NCI-H446 (cell line): ENCODE measurements at regions not wholly inside any gene's neighbourhood (a gene's known extent, or its start where the extent isn't known, plus 50 kb on each side); places are given as distances from the start of the nearest gene placed in this dataset.

Experiments
- DNase-seq, 2 experiments: peaks; one replicate each; lab custom pipeline; 2025; lab: John Stamatoyannopoulos, UW

DNA sequence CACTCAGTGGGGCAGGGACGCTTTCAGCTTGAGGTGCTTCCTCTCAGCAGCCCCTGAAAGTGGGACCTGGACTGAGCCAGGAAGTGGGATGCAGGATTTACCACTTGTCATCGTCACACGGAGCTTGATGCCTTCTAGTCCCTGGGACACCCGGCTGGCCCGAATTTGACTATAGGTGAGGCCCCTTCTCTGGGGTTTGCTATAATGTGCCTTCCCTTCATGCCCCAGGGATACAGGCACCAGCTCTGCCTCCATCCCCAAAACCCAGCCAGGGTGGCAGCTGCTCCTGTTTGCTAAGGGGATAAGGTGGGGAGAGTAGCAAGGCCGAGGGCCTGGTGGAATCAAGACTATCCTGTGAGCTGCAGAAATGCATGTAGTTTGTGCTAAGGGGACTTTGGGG is 235.0 kb downstream of the GLRX3 start:
- DNase-seq, result no peak

DNA sequence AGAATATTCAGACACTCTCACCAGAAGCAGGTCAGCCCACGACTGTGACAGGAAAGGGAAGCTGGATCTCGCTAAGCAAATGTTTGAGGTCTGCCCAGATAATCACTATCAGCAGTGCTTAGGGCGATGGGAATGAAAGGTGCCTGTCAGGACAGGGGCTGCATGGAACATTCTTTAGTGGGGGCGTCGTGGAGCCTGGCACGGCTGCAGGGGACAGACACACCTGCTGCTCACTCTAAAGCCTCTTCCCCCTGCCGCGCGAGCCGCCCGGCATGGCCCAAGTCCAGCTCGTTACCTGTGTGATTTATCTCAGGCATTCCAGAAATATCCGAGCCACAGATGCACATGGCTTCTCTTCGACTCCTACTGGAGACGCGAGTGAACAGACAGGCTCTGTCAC is 235.5 kb downstream of the GLRX3 start:
- DNase-seq, result no peak

DNA sequence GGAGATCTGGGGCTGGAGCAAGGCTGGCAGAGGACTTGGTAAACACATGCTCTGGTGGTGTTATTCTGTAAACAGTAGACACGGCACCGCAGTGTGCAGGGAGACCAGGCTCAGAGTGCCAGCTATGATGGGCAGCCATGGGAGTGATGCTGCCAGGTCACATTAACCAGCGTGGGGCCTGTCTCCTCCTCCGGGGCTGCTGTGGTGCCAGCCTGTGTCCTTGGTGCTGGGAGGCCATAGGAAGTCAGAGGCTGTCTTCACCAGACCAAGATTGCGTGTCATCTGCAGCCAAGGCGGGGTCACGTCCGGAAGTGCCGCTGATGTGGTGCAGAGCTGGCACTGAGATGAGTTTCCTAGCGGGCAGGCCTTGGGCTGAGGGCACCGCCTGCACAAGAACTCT is 236.0 kb downstream of the GLRX3 start:
- no peak for DNase-seq

DNA sequence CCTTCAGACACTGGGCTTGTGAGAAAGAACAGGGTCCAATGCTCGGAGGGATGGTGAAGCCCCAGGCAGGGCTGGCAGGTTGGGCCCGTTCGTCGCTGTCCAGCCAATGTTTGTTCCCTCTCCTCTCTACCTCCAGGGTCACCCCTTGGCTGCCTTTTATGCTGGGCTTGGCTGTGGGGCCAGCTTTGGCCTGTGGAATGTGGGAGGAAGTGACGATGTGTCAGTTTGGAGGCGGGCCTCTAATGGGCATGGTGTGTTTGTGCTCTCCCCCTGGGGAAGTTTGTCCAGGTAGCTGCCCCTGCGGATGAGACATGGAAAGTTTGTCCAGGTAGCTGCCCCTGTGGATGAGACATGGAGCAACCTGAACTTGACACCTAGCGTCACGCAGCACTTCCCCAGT is 236.7 kb downstream of the GLRX3 start:
- no peak for DNase-seq

DNA sequence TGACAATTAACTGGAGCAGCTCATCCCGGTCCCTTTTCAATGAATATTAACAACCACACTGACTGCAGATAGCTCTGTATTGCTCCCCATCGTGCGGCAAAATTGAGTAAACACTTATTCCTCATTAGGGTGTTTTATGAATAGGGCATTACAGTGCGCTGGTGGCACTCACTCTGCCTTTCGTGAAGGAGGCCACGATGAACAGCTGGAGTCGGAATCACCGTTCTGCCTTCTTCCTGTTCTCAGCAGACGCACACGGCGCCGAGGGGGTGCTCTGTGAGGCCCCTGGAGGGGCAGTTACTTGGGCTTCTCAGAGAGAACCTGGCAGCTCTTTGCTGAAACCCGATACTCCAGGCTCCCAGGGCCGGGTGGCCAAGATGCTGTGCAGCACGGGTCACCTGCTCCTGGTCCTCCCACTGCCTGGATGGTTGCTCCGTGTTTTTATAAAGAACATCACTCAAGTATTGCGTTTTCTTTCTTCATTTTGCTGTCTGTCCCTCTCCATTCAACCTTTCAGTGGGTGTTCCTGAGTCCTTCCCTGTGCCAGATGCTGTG is 241.9 kb downstream of the GLRX3 start:
- DNase-seq, result no peak

DNA sequence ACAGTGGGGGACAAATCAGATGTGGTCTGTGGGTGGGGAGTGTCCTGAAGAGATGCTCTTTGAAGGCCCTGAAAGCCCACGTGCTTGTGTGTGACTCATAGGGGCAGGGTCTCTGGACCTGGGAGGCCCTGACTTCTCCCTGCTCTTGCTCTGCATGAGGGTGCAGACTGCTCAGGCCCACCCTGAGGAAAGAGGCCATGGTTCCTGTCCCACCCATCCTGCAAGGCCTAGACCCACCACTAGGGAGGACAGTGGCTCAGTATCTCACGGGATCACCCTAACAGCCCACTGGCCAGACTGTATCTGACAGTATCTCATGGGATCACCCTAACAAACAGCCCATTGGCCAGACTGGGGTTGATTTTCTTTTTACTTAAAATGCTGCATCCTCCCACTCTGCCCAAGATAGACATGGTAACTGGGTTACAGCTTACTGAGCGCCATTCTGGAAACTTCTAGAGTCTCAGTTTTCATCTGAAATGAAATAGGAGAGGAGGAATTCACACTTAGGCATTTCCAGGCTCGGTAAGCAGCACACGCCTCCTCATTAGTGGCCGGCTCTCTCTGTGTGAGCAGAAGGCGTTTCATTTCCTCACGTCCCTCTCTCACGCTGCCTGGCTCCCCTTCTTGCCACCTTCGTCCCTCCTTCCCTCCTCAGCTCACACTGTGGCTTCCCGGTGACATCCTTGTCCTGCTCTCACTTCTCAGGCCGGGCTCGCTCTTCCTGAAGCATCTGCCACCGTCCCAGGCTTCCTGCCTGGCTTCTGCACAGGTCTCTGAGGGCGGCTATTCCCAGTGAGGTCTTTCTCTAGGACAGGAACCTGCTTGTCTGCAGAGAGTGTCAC is 242.6 kb downstream of the GLRX3 start:
- DNase-seq, result no peak

DNA sequence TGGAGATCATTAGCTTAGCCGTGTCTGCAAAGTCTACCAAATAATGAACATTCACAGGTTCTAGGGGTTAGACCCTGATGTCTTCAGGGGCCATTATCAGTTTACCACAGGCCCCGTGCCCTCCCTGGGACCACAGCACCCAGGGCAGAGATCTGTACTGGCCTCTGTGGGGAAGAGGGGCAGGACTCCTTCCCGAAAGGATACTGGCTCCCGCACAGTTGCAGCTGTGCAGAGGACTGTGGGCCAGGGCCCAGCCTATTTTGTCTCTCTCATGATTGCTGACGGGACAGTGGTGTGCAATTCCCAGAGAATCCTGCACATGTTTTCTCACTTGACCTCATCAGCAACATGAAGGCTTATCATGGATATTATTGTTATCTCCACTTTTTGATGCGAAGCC is 243.9 kb downstream of the GLRX3 start:
- no peak for DNase-seq

DNA sequence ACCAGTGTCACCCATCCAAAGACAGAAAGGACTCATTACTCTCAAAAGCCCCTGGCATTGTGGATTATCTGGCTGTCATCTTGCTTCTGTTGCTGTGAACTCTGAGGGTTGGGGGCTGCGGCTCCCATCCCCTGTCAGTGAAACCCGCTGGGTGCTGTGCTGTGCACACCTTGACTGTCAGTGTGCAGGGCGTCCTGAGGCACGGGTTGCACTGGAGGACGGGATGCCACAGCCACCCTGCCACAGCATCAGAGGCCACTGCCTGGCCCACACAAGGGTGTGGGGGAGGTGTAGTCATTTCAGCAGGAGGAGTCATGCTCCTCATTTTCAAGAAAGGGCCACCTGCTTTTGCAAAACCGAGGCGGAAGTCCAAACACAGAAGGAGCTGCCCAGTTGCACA is 245.8 kb downstream of the GLRX3 start:
- DNase-seq, result no peak

DNA sequence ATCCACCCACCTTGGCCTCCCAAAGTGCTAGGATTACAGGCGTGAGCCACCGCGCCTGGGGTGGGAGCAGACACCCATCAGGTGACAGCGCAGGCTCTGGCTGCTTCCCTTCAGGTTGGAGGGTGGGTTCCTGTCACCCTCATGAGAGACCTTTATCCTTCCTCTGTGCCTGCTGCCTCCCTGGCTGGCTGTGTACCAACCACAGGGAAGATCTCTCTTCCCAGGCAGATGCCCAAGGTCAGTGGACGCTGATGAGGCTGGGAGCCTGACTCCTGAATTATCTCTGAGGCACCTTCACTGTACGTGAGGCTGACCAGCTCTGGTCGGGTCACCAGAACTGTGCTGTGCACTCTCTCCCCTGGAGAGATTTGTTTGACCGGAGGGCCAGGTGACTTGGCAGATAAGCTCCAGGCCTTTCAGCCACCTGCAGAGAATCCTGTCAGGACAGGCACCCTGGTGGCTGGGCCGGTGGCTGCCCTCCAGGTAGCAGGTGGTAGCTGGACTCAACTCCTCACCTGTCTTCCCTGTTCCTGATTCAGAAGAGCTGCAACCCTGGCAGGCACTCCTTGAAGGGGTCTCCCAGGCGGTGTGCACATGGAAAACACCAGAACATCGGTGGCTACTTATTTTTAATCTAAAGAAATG is 251.9 kb downstream of the GLRX3 start:
- DNase-seq, result no peak

DNA sequence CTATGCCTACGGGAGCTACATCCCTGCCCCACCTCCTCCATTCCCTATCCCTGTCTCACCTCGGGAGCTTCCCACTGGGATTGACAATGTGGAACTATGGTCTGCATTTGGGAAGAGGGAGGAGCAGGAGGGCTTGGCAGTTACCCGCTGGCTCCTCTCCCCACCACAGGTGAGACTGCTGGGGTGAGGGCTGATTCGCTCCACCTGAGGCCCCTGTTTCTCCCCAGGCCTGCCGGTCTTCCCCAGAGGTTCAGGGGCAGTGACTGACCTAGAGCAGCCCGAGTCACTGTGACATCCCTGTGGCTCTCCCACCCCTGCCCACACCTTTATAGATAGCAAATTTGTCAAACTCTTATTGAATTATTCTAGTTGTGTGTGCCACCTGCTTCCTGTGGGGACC is 252.6 kb downstream of the GLRX3 start:
- DNase-seq, result no peak

DNA sequence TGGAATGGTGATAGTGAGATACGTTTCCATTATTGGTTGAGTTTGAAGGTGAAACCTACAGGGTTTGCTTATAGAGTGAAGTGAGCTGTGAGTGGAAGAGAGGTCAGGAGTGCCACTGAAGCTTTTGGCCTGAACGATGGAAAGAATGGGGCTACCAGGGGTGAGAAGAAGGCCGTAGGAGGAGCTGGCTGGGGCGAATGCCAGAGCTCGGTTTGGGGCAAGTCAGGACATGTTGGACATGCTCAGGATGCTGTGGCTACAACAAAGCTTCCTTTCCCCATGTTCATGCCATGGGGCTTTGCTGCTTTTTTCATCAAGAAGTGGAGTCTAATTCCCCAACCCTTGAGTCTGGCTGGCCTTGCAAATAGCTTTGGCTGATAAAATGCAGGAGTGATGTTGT is 253.7 kb downstream of the GLRX3 start:
- DNase-seq, result no peak

DNA sequence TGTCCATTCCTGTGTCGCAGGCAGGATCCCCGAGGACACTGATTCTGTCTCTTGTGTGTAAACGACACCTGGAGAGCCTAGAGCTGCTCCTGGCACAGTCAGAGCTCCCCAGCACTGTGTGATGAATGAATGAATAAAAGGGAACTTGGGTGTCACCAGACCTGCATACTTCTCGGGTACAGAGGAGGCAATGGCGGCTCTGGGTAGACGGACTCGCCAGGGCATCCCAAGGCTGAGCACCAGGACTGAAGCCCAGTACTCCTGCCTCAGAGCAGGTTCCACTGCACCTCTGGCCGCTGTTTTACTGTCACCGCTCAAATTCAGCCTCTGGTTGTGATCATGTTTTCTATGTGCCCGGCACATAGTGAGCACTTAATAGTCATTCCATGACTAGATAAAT is 255.8 kb downstream of the GLRX3 start:
- DNase-seq, result no peak

DNA sequence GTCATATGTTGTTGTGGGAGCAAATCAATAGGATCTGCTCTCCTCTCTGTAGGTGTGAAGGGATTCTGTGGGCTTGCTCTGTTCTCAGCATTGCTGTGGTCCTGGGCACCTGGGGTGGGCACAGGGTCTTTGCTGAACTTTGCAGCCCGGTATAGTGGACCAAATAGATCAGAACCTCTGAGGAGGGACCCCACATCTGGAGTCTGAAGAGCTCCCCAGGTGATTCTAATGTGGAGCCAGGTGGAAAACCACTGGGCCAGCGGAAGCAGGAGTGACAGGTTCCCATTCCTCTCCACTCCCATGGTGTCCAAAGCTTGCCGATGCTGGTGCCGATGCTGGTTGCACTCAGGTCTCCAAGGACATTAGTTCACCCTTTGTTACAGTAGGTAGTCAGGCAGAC is 257.2 kb downstream of the GLRX3 start:
- DNase-seq, result no peak

DNA sequence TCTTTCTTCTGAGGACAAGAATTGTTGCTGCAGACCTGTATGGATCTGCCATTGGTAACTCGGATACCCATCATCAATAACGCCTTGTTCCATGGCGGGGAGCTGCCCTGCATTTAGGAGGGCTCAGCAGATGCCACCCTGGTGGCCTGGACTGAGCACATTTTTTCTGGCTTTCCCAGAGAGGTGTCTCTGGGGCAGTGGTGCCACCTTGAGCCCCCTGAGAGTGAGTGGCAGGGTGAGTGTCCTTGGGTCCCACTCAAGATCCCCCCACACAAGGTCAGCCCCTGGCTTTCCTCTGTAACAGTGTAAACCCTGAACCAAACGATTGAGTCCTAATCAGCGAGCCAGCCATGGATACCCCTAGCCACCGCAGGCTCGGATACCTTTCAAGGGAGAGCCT is 258.6 kb downstream of the GLRX3 start:
- no peak for DNase-seq

DNA sequence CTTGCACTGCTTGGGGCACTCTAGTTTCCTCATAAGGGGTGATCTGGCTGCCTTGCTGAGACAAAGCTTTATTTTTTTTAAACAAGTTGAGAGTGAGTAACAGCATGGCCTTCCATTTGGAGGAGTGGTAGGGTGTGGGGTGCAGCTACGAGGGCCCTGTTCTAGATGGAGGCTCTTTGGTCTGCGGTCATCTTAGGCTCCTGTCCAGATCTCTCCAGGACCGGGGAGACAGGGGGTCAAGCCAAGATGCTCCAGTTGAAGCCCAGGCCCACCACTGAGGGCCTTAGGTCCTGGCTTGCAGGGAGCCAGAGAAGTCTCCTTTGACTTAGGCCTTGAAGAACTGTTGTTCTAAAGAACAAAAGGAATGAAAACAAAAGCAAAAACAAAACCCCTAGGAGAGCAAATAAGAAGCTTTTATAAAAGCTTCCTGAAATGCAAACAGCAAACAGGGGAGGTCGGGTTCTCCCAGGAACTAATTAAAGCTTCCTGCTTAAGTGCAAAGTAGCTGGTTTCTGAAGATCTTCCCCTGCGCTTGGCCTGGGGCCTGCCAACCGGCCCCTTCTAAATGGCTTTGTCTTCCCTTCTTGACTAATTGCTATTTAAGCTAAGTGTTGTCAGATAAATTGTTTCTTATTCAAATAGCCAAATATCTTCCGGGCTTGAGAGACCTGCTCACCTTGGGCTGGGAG is 259.2 kb downstream of the GLRX3 start:
- DNase-seq, result no peak

DNA sequence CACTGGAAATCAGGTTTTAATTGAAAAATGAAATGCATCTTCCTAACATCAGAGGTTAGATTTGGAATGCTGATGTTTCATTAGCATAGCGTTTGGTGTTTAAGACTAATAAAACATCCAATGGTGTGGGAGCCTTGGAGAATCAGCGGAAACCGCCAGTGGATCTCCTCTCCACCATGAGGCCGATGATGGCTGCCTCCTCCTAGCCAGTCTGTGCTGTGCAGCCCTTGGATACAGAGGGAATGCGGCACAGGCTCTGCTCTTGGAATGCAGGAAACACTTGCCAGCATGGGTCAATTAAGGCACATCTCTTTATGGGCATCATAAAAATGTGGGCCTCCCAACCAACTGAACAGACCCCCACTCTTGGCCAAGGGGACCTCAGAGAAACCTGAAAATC is 259.9 kb downstream of the GLRX3 start:
- DNase-seq, result no peak

DNA sequence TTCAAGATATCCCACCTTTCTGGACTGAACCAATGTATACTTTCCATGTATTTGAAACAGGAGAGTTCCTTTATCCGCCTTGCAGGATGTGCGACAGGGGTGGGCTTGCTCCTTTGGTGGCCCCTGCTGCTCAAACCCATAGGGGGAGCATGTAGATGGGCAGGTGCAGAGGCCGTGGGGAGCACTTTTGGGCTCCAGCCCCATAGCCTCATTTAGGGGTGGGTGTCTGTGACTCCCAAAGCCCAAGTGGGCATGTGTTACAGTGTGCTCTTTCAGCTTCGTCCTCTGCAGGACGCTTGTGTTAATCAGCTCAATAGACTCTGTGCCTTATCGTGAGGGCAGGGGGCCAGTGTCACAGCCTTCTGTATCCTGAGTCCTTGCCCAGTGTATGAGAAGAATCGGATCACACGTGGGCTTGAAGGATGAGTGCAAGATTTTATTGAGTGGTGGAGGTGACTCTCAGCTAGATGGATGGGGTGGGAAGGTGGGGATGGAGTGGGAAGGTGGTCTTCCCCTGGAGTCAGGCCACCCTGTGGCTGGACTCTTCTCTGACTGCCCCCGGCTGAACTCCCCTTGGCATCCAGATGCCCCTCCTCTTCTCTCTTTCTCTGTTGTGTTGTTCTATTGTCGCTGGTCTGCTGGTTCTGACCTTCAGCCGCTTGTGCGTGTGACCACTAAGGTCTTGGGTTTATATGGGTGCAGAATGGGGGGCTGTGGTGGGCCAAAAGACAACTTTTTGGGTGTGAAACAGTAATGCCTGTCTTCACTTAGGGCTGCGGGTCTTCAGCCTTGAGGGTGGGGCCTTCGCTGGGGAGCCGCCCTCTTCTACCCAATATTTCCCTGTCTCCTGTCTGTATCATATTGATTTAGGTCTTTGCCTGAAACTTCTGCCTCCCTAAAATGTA is 262.2 kb downstream of the GLRX3 start:
- DNase-seq, result no peak

DNA sequence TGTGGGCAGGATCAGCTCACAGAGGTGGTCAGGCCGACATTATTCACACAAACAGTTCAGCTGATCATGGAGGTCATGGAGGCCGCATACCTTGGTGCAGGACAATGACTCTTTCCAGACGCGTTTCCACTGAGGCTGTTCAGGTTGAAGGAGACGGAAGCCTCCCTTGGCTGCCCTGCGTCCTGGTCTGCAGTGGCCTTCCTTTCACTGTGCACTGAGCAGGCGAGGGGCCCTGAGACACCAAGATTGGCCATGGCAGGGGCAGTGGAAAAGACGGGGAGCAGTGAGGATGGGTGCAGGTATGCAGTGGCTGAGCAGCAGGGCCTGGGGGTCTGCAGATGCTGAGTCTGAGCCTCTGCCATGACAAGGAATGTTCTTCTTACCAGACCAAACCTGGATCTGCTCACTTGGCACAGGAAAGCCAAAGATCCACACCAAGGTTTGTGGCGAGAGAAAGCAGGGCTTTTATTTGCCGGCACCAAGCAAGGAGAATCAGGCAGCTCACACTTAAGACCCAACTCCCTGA is 263.3 kb downstream of the GLRX3 start:
- no peak for DNase-seq

DNA sequence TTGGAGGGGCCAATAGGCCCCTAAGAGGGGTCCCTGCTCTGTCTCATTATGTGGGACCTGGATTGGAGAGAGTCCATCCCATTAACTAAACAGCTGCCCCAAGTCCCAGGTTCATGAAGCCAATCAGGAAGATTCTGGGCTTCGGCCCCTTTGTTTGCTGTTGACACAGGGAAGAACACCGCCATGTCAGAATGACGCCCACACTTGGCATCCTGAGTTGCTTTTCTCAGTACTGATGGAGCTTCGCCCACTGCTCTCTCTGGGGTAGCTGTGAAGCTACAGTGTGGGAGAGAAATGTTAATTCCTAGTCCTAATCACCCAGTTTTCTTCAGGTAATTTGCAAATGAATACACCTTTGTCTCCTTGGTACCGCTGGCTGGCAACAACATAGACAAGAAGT is 264.7 kb downstream of the GLRX3 start:
- no peak for DNase-seq

DNA sequence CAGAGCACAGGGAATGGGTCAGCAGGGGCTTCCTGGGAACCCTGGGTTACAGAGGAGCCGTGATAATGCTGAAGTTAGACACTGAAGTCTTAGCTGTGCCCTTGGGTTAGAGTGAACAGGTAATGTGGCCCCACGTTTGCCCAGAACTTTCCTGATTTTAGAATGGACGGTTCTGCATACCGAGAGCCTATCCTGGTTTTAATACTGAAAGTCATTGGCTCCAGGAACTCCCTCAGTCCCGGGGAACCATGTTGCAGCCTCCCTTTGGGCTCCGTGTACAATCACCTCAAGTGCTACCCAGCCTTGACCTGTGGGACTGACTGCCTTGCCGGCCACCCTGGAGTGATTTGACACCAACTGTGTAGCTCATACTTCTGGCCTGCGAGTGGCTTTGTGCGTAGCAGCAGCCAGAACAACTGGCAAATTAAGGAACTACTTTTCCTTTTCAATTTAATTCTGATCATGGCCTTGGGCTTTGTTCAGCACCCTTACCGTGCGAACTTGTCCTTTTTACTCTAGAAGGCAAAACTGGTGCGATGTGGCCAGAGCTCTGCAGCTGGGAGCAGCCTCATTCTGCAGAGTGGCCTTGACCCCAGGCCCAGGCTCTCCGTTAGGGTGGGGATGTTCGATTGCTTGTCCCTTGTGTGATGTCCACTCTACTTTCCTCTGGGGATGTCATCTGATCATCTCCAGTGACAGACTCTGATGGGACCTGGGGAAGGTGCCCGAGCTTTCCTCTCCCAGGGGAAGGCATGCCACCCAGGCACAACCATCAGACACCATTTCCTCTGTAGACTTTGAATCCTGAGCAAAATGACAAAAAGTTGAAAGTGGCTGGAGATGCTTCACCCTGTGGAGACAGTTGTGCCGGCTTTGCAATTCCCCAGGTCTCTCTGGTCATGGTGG is 265.9 kb downstream of the GLRX3 start:
- no peak for DNase-seq
